ENCODE measurements at regions not wholly inside any gene's neighbourhood (a gene's known extent, or its start where the extent isn't known, plus 50 kb on each side); places are given as distances from the start of the nearest gene placed in this dataset.

- H3K27ac ChIP-seq = no peak overlapping the region
- ATAC-seq = no peak
Measured at GRCh38 chr11:92854952-92855351, 114.5 kb upstream of the MTNR1B start.

GRCh38 chr11:92855607-92856405, 113.6 kb upstream of the MTNR1B start:
- H3K36me3 ChIP-seq (replicated peaks in 1 of 2; ENCODE audit: insufficient read depth in 1 of 2, low read depth in 2 of 2) = no peaks in the 10 kb centered on the region
- DNase-seq (no peak), ATAC-seq (no peak)
- 64 to 65% methylated on average over 2 of the region's 2 CpGs for WGBS, 2 donors
- H3K27me3 ChIP-seq = no peaks in the 10 kb centered on the region
- TF ChIP-seq CTCF (IDR thresholded peaks at IDR 0.05) (no peak), POLR2A (IDR thresholded peaks at IDR 0.05) (no peak)
- no peaks in the 10 kb centered on the region for H3K9me3 ChIP-seq
- H3K27ac ChIP-seq = no peak overlapping the region
- no peak overlapping the region for H3K4me3 ChIP-seq
- no peaks in the 10 kb centered on the region for H3K4me1 ChIP-seq
- intact Hi-C loops (cut with DNase I) = no loop called here

More at GRCh38 chr11:92854952-92855351, 114.5 kb upstream of the MTNR1B start:
- Histone ChIP-seq H3K36me3 (replicated peaks in 1 of 2; ENCODE audit: insufficient read depth in 1 of 2, low read depth in 2 of 2) (no peaks in the 10 kb centered on the region), H3K4me3 (no peak overlapping the region), H3K9me3 (no peaks in the 10 kb centered on the region), H3K4me1 (no peaks in the 10 kb centered on the region), H3K27me3 (no peaks in the 10 kb centered on the region)
- no peak for DNase-seq
- TF ChIP-seq POLR2A (IDR thresholded peaks at IDR 0.05) = no peak
- no peak for TF ChIP-seq CTCF (IDR thresholded peaks at IDR 0.05)
- intact Hi-C loops (cut with DNase I) = no loop called here
- 59 to 65% methylated on average over 3 of the region's 3 CpGs for WGBS, 2 donors

- TF ChIP-seq POLR2A (IDR thresholded peaks at IDR 0.05) (no peak), CTCF (IDR thresholded peaks at IDR 0.05) (no peak)
- intact Hi-C loops (cut with DNase I) = no loop called here
Measured at GRCh38 chr11:92857407-92857806, 112.0 kb upstream of the MTNR1B start.

GRCh38 chr11:92859156-92859690, 110.2 kb upstream of the MTNR1B start:
- Histone ChIP-seq H3K4me3 (no peak overlapping the region), H3K36me3 (replicated peaks in 1 of 2; ENCODE audit: insufficient read depth in 1 of 2, low read depth in 2 of 2) (no peaks in the 10 kb centered on the region), H3K9me3 (no peaks in the 10 kb centered on the region), H3K27ac (no peak overlapping the region), H3K4me1 (no peaks in the 10 kb centered on the region), H3K27me3 (no peaks in the 10 kb centered on the region)
- 60 to 78% methylated on average over 8 of the region's 8 CpGs for WGBS, 2 donors
- ATAC-seq (no peak), DNase-seq (no peak)
- intact Hi-C loops (cut with DNase I) = no loop called here
- TF ChIP-seq CTCF (IDR thresholded peaks at IDR 0.05) (no peak), POLR2A (IDR thresholded peaks at IDR 0.05) (no peak)

More at GRCh38 chr11:92857407-92857806, 112.0 kb upstream of the MTNR1B start:
- Histone ChIP-seq H3K4me3 (no peak overlapping the region), H3K27ac (no peak overlapping the region), H3K36me3 (replicated peaks in 1 of 2; ENCODE audit: insufficient read depth in 1 of 2, low read depth in 2 of 2) (no peaks in the 10 kb centered on the region), H3K27me3 (no peaks in the 10 kb centered on the region), H3K4me1 (no peaks in the 10 kb centered on the region), H3K9me3 (no peaks in the 10 kb centered on the region)
- whole genome bisulfite sequencing, 2 donors = 58% methylated on average over 2 of the region's 2 CpGs
- no peak for ATAC-seq
- DNase-seq = no peak

GRCh38 chr11:92861634-92862033, 107.8 kb upstream of the MTNR1B start:
- no peak overlapping the region for H3K27ac ChIP-seq
- H3K4me3 ChIP-seq = no peak overlapping the region
- H3K4me1 ChIP-seq = no peaks in the 10 kb centered on the region
- DNase-seq = no peak
- H3K27me3 ChIP-seq = no peaks in the 10 kb centered on the region
- H3K36me3 ChIP-seq (replicated peaks in 1 of 2; ENCODE audit: insufficient read depth in 1 of 2, low read depth in 2 of 2) = no peaks in the 10 kb centered on the region
- intact Hi-C loops (cut with DNase I) = no loop called here
- no peaks in the 10 kb centered on the region for H3K9me3 ChIP-seq
- WGBS, 2 donors = 45 to 51% methylated on average over 3 of the region's 3 CpGs
- TF ChIP-seq POLR2A (IDR thresholded peaks at IDR 0.05) (no peak), CTCF (IDR thresholded peaks at IDR 0.05) (no peak)
- ATAC-seq = no peak

Data from body of pancreas (tissue), 4 donors.